ENCODE measurements at regions not wholly inside any gene's neighbourhood (a gene's known extent, or its start where the extent isn't known, plus 50 kb on each side); places are given as distances from the start of the nearest gene placed in this dataset.

DNA sequence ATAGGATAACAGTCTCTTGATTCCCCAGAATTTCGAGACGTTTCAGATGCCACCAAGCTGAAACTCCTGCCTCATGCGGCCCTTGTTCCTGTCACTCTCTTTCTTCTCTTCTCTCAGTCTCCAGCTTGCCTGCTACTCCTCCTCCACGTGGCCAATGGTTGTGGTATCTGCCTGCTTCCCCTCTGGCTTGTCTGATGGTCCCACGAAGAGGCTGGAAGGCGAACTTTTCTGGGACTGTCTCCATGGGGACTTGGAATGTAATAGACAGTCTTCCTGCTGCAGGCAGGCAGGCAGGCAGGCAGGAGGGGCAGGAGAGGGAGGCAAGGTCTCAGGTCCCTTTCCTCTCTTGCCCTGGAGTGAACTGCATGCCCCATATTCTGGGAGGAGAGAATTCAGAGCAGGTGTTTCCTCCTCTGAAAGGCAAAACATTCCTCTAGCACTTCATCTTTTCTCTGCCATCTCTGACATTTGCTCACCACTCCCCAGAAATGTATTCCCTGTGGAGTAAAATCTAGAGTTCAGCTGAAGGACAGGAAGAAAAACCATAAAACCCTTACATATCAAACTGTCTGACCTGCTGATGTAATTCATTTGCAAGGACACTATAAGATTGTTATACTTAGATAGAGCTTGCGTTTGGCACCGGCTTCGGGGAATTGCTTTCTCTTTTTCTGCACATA is 64.1 kb upstream of the GNG12 start:
- POLR2A ChIA-PET, result no interaction called here
- peaks cover 27% of the 10 kb centered on the region for H3K9me3 Mint-ChIP-seq
- no peak for ATAC-seq
- DNase-seq (ENCODE audit: low spot score), result no peak
- H3K27me3 Mint-ChIP-seq (ENCODE audit: low read depth), result no peaks in the 10 kb centered on the region; the same call in 1 of the 2 replicates
- H3K4me1 Mint-ChIP-seq, result peaks cover 25% of the 10 kb centered on the region
- H3K36me3 Mint-ChIP-seq, result no peaks in the 10 kb centered on the region
- H3K4me3 Mint-ChIP-seq, result no peak overlapping the region
- H3K27ac Mint-ChIP-seq, result peak overlapping the region; percentile 31; the same call in 1 of the 2 replicates
- TF ChIP-seq ZNF317 (CRISPR knock-in tag; IDR thresholded peaks at IDR 0.05; ENCODE audit: borderline replicate concordance, low read depth) (no peak), GRHL2 (CRISPR knock-in tag; IDR thresholded peaks at IDR 0.05; ENCODE audit: insufficient replicate concordance, severe bottlenecking) (no peak)
- CTCF ChIA-PET, result interaction anchor here (1.6 kb wide), 1 partner anchor 43 kb away, joined by 5 read pairs; no protein-coding TSS in a partner anchor

DNA sequence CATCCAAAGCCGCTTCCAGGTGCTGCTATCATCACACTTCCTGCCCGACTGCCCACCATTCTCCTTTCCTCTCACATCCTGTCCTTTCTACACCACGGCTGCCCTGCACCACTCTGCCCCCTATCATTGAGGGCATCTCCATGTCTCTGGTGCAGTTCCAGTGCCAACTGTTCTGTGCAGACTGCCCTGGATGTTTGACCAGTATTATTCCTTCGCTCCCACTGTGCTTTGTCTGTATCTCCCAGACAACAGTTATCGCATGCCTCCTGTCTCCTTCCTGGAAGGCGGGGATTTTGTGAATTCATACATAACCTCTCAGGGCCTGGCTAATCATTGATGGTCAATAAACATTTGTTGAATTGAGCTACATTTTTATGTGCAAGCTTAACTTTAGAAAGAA is 63.6 kb upstream of the GNG12 start:
- TF ChIP-seq ZNF671 (CRISPR knock-in tag; IDR thresholded peaks at IDR 0.05) (no peak), ZNF317 (CRISPR knock-in tag; IDR thresholded peaks at IDR 0.05; ENCODE audit: borderline replicate concordance, low read depth) (no peak), EMX1 (CRISPR knock-in tag; IDR thresholded peaks at IDR 0.05) (no peak), ZNF423 (CRISPR knock-in tag; IDR thresholded peaks at IDR 0.05) (no peak), FOXK1 (CRISPR knock-in tag; IDR thresholded peaks at IDR 0.05) (no peak), ZNF219 (CRISPR knock-in tag; IDR thresholded peaks at IDR 0.05; ENCODE audit: borderline replicate concordance) (no peak), SP1 (CRISPR knock-in tag; conservative IDR thresholded peaks at IDR 0.05) (no peak), TEAD4 (CRISPR knock-in tag; IDR thresholded peaks at IDR 0.05) (no peak), JUN (CRISPR knock-in tag; IDR thresholded peaks at IDR 0.05) (no peak), NFE2L1 (CRISPR knock-in tag; IDR thresholded peaks at IDR 0.05) (no peak), ZNF138 (CRISPR knock-in tag; conservative IDR thresholded peaks at IDR 0.05) (no peak), ZNF232 (CRISPR knock-in tag; IDR thresholded peaks at IDR 0.05) (no peak)
- TF ChIP-seq, protein P1, sequence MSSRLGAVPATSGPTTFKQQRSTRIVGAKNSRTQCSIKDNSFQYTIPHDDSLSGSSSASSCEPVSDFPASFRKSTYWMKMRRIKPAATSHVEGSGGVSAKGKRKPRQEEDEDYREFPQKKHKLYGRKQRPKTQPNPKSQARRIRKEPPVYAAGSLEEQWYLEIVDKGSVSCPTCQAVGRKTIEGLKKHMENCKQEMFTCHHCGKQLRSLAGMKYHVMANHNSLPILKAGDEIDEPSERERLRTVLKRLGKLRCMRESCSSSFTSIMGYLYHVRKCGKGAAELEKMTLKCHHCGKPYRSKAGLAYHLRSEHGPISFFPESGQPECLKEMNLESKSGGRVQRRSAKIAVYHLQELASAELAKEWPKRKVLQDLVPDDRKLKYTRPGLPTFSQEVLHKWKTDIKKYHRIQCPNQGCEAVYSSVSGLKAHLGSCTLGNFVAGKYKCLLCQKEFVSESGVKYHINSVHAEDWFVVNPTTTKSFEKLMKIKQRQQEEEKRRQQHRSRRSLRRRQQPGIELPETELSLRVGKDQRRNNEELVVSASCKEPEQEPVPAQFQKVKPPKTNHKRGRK (CRISPR knock-in tag; IDR thresholded peaks at IDR 0.05; ENCODE audit: borderline replicate concordance), result no peak
- TF ChIP-seq, protein P2, sequence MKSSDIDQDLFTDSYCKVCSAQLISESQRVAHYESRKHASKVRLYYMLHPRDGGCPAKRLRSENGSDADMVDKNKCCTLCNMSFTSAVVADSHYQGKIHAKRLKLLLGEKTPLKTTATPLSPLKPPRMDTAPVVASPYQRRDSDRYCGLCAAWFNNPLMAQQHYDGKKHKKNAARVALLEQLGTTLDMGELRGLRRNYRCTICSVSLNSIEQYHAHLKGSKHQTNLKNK (CRISPR knock-in tag; IDR thresholded peaks at IDR 0.05), result no peak
- TF ChIP-seq, protein P3, sequence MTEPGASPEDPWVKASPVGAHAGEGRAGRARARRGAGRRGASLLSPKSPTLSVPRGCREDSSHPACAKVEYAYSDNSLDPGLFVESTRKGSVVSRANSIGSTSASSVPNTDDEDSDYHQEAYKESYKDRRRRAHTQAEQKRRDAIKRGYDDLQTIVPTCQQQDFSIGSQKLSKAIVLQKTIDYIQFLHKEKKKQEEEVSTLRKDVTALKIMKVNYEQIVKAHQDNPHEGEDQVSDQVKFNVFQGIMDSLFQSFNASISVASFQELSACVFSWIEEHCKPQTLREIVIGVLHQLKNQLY (CRISPR knock-in tag; IDR thresholded peaks at IDR 0.05), result no peak
- TF ChIP-seq, protein P4, sequence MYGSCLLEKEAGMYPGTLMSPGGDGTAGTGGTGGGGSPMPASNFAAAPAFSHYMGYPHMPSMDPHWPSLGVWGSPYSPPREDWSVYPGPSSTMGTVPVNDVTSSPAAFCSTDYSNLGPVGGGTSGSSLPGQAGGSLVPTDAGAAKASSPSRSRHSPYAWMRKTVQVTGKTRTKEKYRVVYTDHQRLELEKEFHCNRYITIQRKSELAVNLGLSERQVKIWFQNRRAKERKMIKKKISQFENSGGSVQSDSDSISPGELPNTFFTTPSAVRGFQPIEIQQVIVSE (CRISPR knock-in tag; IDR thresholded peaks at IDR 0.05; ENCODE audit: borderline replicate concordance), result no peak
- TF ChIP-seq, protein P5, sequence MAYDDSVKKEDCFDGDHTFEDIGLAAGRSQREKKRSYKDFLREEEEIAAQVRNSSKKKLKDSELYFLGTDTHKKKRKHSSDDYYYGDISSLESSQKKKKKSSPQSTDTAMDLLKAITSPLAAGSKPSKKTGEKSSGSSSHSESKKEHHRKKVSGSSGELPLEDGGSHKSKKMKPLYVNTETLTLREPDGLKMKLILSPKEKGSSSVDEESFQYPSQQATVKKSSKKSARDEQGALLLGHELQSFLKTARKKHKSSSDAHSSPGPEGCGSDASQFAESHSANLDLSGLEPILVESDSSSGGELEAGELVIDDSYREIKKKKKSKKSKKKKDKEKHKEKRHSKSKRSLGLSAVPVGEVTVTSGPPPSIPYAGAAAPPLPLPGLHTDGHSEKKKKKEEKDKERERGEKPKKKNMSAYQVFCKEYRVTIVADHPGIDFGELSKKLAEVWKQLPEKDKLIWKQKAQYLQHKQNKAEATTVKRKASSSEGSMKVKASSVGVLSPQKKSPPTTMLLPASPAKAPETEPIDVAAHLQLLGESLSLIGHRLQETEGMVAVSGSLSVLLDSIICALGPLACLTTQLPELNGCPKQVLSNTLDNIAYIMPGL (CRISPR knock-in tag; IDR thresholded peaks at IDR 0.05), result no peak
- Mint-ChIP-seq H3K36me3 (no peaks in the 10 kb centered on the region), H3K9me3 (peaks cover 21% of the 10 kb centered on the region), H3K4me3 (no peak overlapping the region), H3K27ac (peak overlapping the region; percentile 0; the same call in 1 of the 2 replicates), H3K27me3 (ENCODE audit: low read depth) (no peaks in the 10 kb centered on the region), H3K4me1 (peaks cover 30% of the 10 kb centered on the region)
- ATAC-seq (peak; percentile 22), DNase-seq (ENCODE audit: low spot score) (no peak)
- POLR2A ChIA-PET, result no interaction called here
- CTCF ChIA-PET, result no interaction called here

All from WTC11 (cell line).